ENCODE measurements at regions not wholly inside any gene's neighbourhood (a gene's known extent, or its start where the extent isn't known, plus 50 kb on each side); places are given as distances from the start of the nearest gene placed in this dataset.

DNA sequence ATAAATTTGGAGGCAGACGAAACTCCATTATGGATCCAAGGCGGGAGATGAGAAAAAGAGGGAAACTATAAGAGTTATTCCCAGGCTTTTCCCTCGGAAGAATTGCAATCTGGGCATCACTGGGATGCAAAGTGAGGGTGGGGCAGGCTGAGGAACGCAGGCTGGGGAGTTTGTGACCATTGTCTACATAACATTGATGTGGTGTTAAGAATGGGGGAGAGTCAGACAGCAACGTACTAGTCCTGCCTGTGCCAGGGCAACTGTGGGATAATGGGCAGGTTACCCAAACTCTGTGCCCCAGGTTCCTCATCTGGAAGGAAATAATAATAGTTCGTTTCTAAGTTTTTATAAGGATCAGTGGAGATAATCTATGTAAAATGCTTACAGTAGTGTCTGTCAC is 84.4 kb upstream of the SIX2 start:
- no peaks in the 10 kb centered on the region for H3K27me3 ChIP-seq (ENCODE audit: insufficient read depth, poor library complexity, severe bottlenecking)
- no peak overlapping the region for H3K4me3 ChIP-seq (replicated peaks; ENCODE audit: insufficient read depth, low read length)
- no peak for TF ChIP-seq POLR2AphosphoS5 (IDR thresholded peaks at IDR 0.05; ENCODE audit: low read depth)
- no peak for TF ChIP-seq CTCF (IDR thresholded peaks at IDR 0.05; ENCODE audit: insufficient read depth, low read length)
- TF ChIP-seq SPI1 (IDR thresholded peaks at IDR 0.05; ENCODE audit: borderline replicate concordance, low read depth): no peak
- TF ChIP-seq GABPA (IDR thresholded peaks at IDR 0.05; ENCODE audit: low read depth): no peak
- TF ChIP-seq REST (IDR thresholded peaks at IDR 0.05; ENCODE audit: insufficient replicate concordance, low read depth): no peak
- no peak for DNase-seq (ENCODE audit: low read depth in 1 of 2, low spot score in 1 of 2)
- H3K27ac ChIP-seq (replicated peaks): no peak overlapping the region

- Histone ChIP-seq H3K27ac (replicated peaks) (no peak overlapping the region), H3K4me3 (replicated peaks; ENCODE audit: insufficient read depth, low read length) (no peak overlapping the region), H3K27me3 (ENCODE audit: insufficient read depth, poor library complexity, severe bottlenecking) (no peaks in the 10 kb centered on the region)
- TF ChIP-seq CTCF (IDR thresholded peaks at IDR 0.05; ENCODE audit: insufficient read depth, low read length) (no peak), SPI1 (IDR thresholded peaks at IDR 0.05; ENCODE audit: borderline replicate concordance, low read depth) (no peak), GABPA (IDR thresholded peaks at IDR 0.05; ENCODE audit: low read depth) (no peak), REST (IDR thresholded peaks at IDR 0.05; ENCODE audit: insufficient replicate concordance, low read depth) (no peak), POLR2AphosphoS5 (IDR thresholded peaks at IDR 0.05; ENCODE audit: low read depth) (no peak)
- DNase-seq (ENCODE audit: low read depth in 1 of 2, low spot score in 1 of 2): no peak
Observed at GRCh38 chr2:45093181-45093580, 83.9 kb upstream of the SIX2 start.

- H3K27ac ChIP-seq (replicated peaks): no peak overlapping the region
- no peaks in the 10 kb centered on the region for H3K27me3 ChIP-seq (ENCODE audit: insufficient read depth, poor library complexity, severe bottlenecking)
- no peak for DNase-seq (ENCODE audit: low read depth in 1 of 2, low spot score in 1 of 2)
- no peak overlapping the region for H3K4me3 ChIP-seq (replicated peaks; ENCODE audit: insufficient read depth, low read length)
- TF ChIP-seq POLR2AphosphoS5 (IDR thresholded peaks at IDR 0.05; ENCODE audit: low read depth): no peak
- TF ChIP-seq SPI1 (IDR thresholded peaks at IDR 0.05; ENCODE audit: borderline replicate concordance, low read depth): no peak
- no peak for TF ChIP-seq CTCF (IDR thresholded peaks at IDR 0.05; ENCODE audit: insufficient read depth, low read length)
- TF ChIP-seq GABPA (IDR thresholded peaks at IDR 0.05; ENCODE audit: low read depth): no peak
- TF ChIP-seq REST (IDR thresholded peaks at IDR 0.05; ENCODE audit: insufficient replicate concordance, low read depth): no peak
Observed at GRCh38 chr2:45089554-45090261, 80.5 kb upstream of the SIX2 start.
